ENCODE measurements at regions not wholly inside any gene's neighbourhood (a gene's known extent, or its start where the extent isn't known, plus 50 kb on each side); places are given as distances from the start of the nearest gene placed in this dataset.

- no peak overlapping the region for H3K27ac Mint-ChIP-seq
- peaks cover 3% of the 10 kb centered on the region for H3K27me3 Mint-ChIP-seq
- no peaks in the 10 kb centered on the region for H3K36me3 Mint-ChIP-seq
- TF ChIP-seq CTCF (conservative IDR thresholded peaks at IDR 0.05): no peak
- H3K4me1 Mint-ChIP-seq (ENCODE audit: unreplicated experiment): peaks cover 14% of the 10 kb centered on the region
- peaks cover 3% of the 10 kb centered on the region for H3K9me3 Mint-ChIP-seq
- DNase-seq (ENCODE audit: extremely low spot score, unreplicated experiment): no peak
- H3K4me3 Mint-ChIP-seq: no peak overlapping the region
Observed at GRCh38 chr16:11449716-11450115, 104.5 kb downstream of the RMI2 start.

GRCh38 chr16:11450136-11450535 lies 104.9 kb downstream of the RMI2 start:
- no peaks in the 10 kb centered on the region for H3K36me3 Mint-ChIP-seq
- DNase-seq (ENCODE audit: extremely low spot score, unreplicated experiment): no peak
- no peak overlapping the region for H3K4me3 Mint-ChIP-seq
- peaks cover 3% of the 10 kb centered on the region for H3K27me3 Mint-ChIP-seq
- peaks cover 14% of the 10 kb centered on the region for H3K4me1 Mint-ChIP-seq (ENCODE audit: unreplicated experiment)
- H3K9me3 Mint-ChIP-seq: peaks cover 4% of the 10 kb centered on the region
- TF ChIP-seq CTCF (conservative IDR thresholded peaks at IDR 0.05): no peak
- no peak overlapping the region for H3K27ac Mint-ChIP-seq

- Mint-ChIP-seq H3K9me3 (peaks cover 4% of the 10 kb centered on the region), H3K4me3 (no peak overlapping the region), H3K36me3 (no peaks in the 10 kb centered on the region), H3K27me3 (peaks cover 3% of the 10 kb centered on the region), H3K27ac (no peak overlapping the region), H3K4me1 (ENCODE audit: unreplicated experiment) (peaks cover 14% of the 10 kb centered on the region)
- DNase-seq (ENCODE audit: extremely low spot score, unreplicated experiment): no peak
- no peak for TF ChIP-seq CTCF (conservative IDR thresholded peaks at IDR 0.05)
Observed at GRCh38 chr16:11452298-11452697, 107.0 kb downstream of the RMI2 start.

GRCh38 chr16:11452746-11453389 lies 107.6 kb downstream of the RMI2 start:
- Mint-ChIP-seq H3K27ac (no peak overlapping the region), H3K9me3 (peaks cover 4% of the 10 kb centered on the region), H3K4me1 (ENCODE audit: unreplicated experiment) (peaks cover 14% of the 10 kb centered on the region), H3K27me3 (peaks cover 3% of the 10 kb centered on the region), H3K4me3 (no peak overlapping the region), H3K36me3 (no peaks in the 10 kb centered on the region)
- no peak for TF ChIP-seq CTCF (conservative IDR thresholded peaks at IDR 0.05)
- DNase-seq (ENCODE audit: extremely low spot score, unreplicated experiment): no peak

- no peaks in the 10 kb centered on the region for H3K36me3 Mint-ChIP-seq
Observed at GRCh38 chr16:11456741-11457140, 111.5 kb downstream of the RMI2 start.

More at GRCh38 chr16:11456741-11457140, 111.5 kb downstream of the RMI2 start:
- DNase-seq (ENCODE audit: extremely low spot score, unreplicated experiment): no peak
- Mint-ChIP-seq H3K9me3 (peaks cover 4% of the 10 kb centered on the region), H3K27ac (no peak overlapping the region), H3K27me3 (peaks cover 3% of the 10 kb centered on the region), H3K4me3 (no peak overlapping the region), H3K4me1 (ENCODE audit: unreplicated experiment) (peaks cover 10% of the 10 kb centered on the region)
- TF ChIP-seq CTCF (conservative IDR thresholded peaks at IDR 0.05): no peak

All from type B pancreatic cell (in vitro differentiated cells).